Stimulated activated CD4-positive, alpha-beta T cell treated with anti-CD3 and anti-CD28 coated beads, Interleukin-15, amount 100 ng/mL, for 1 hour (primary cell): ENCODE measurements at regions not wholly inside any gene's neighbourhood (a gene's known extent, or its start where the extent isn't known, plus 50 kb on each side); places are given as distances from the start of the nearest gene placed in this dataset.

ENCODE experiments used
- DNase-seq, 2 donors: peaks; one replicate each; pipeline ENCODE4 v3.0.0-alpha.2; 2020; ENCODE audit warnings: low read depth in 1 of 2, low spot score in 1 of 2

GRCh38 chr2:8018956-8019355 is 662.9 kb upstream of the ID2 start:
- no peak for DNase-seq

- no peak for DNase-seq
Observed at GRCh38 chr2:8019934-8020333, 661.9 kb upstream of the ID2 start.

- no peak for DNase-seq
Observed at GRCh38 chr2:8021921-8022320, 659.9 kb upstream of the ID2 start.

GRCh38 chr2:8022908-8023640 is 658.8 kb upstream of the ID2 start:
- DNase-seq: no peak

GRCh38 chr2:8024506-8024905 is 657.4 kb upstream of the ID2 start:
- DNase-seq: no peak

- DNase-seq: no peak
Observed at GRCh38 chr2:8026381-8026780, 655.5 kb upstream of the ID2 start.

GRCh38 chr2:8027387-8027786 is 654.5 kb upstream of the ID2 start:
- no peak for DNase-seq

GRCh38 chr2:8028036-8028435 is 653.8 kb upstream of the ID2 start:
- DNase-seq: no peak

GRCh38 chr2:8028436-8028835 is 653.4 kb upstream of the ID2 start:
- no peak for DNase-seq

- no peak for DNase-seq
Observed at GRCh38 chr2:8028981-8029380, 652.9 kb upstream of the ID2 start.

GRCh38 chr2:8030573-8031303 is 651.1 kb upstream of the ID2 start:
- no peak for DNase-seq

- no peak for DNase-seq
Observed at GRCh38 chr2:8031370-8031769, 650.5 kb upstream of the ID2 start.

GRCh38 chr2:8033546-8034096 is 648.2 kb upstream of the ID2 start:
- DNase-seq: no peak

- DNase-seq: no peak
Observed at GRCh38 chr2:8036366-8036765, 645.5 kb upstream of the ID2 start.

- DNase-seq: no peak
Observed at GRCh38 chr2:8039732-8040131, 642.1 kb upstream of the ID2 start.

GRCh38 chr2:8043295-8043694 is 638.6 kb upstream of the ID2 start:
- DNase-seq: no peak

- DNase-seq: no peak
Observed at GRCh38 chr2:8044046-8044594, 637.7 kb upstream of the ID2 start.

- no peak for DNase-seq
Observed at GRCh38 chr2:8045081-8045614, 636.7 kb upstream of the ID2 start.

GRCh38 chr2:8046849-8047248 is 635.0 kb upstream of the ID2 start:
- no peak for DNase-seq

GRCh38 chr2:8049176-8049575 is 632.7 kb upstream of the ID2 start:
- DNase-seq: no peak

- peak in 1 of 2 donors; percentile 14 for DNase-seq
Observed at GRCh38 chr2:8049851-8050571, 631.8 kb upstream of the ID2 start.
